HS-27A (cell line): ENCODE measurements at regions not wholly inside any gene's neighbourhood (a gene's known extent, or its start where the extent isn't known, plus 50 kb on each side); places are given as distances from the start of the nearest gene placed in this dataset.
"Not testable (repeated sequence)": the region's sequence is repeated elsewhere in the genome, so short reads cannot be mapped to it uniquely, and the experiment has no call there.

Experiments
- DNase-seq: peaks from one replicate; pipeline ENCODE4 v3.0.0-alpha.2; 2012; ENCODE audit warnings: low read depth, missing footprints

GRCh38 chr10:35993591-35994515 is 351.8 kb upstream of the FZD8 start:
- DNase-seq, result no peak

DNA sequence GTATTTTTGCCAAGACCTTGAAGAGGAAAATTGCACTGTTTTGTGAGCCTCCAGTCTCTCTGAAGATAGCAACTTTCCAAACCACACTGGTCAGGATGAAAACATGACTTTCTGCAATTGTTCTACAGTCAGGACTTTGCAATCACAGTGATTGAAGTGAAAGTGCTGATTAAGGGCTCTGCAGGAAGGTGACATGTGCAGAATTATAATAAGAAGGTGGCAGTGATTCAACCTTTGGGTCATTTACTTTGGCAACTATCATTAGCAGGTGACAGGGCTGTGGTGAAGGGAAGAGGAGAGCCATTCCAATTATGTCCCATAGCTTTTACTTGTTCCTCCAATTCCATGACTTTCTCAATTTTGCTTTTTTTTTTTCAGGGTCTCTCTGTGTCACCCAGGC is 350.0 kb upstream of the FZD8 start:
- DNase-seq, result no peak

GRCh38 chr10:35986756-35987502 is 344.8 kb upstream of the FZD8 start:
- no peak for DNase-seq

GRCh38 chr10:35979116-35979515 is 337.0 kb upstream of the FZD8 start:
- no peak for DNase-seq

DNA sequence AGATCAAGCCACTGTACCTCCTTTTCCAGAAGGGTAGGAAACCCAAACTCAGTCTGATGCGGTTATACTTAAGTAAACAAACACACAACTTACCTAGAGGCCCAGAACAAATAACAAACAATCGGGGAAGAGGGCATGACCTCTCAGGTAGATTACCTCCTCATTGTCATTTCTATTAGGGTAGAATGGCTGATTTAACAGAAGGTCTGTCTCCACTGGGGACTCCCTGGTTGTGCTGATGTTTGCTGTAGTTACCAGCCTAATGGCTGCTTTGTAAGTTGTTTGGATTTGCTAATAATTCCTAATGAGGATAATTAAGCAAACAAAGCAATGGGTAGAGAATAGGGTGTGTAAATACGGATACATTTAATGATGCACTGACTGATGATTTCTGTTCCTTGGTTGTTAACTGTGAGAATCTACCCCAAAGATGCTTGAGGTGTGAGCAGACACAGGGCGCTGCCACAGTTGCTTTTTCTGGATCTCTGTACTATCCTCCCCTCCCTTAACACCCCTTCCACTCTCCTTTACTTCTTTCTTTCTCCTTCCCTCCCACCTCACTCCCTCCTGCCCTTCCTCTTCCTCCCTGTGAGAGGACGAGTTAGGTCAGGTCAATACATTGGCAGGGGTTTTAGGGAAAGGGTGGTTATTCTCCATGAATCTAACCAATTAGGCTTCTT is 332.0 kb upstream of the FZD8 start:
- not testable (repeated sequence) for DNase-seq

- no peak for DNase-seq
These were observed 330.2 kb upstream of the FZD8 start for GRCh38 chr10:35972275-35972674.

DNA sequence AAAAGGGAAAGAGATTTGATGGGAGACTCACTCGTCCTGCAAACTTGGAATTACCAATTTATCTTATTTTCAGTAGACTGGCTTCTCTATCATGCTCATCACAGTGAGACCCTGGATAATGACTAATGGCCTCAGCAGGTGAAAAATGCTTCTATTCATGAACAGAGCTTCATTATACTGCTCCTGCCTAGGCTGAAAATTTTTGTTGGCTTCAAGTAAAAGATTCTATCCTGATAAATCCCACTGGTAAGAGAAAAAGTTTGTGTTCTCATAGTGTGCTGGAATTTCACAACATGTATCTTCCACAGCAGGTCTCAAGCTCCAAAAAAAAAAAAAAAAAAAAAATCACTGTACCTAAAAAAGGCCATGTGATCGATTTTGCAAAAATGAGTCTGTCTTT is 329.3 kb upstream of the FZD8 start:
- DNase-seq, result peak; percentile 5

DNA sequence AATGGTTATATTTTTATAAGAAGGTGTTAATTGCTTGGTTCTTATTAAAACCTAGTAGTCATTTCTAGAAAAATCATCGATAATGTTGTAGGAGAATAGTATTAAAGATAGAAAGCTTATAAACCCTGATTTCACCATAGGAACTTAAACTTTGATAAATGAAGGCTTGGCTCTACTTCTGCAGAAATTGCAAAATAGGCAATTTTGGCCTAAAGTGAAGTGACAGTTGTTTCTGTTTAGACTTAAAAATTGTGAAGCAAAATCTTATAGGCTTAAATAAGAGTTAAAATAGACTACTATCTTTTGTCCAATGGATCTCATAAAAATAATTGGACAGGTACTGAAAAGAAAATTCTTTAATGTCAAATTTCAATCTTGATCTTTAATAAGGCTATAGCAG is 321.6 kb upstream of the FZD8 start:
- DNase-seq, result no peak

GRCh38 chr10:35961501-35961900 is 319.4 kb upstream of the FZD8 start:
- no peak for DNase-seq

DNA sequence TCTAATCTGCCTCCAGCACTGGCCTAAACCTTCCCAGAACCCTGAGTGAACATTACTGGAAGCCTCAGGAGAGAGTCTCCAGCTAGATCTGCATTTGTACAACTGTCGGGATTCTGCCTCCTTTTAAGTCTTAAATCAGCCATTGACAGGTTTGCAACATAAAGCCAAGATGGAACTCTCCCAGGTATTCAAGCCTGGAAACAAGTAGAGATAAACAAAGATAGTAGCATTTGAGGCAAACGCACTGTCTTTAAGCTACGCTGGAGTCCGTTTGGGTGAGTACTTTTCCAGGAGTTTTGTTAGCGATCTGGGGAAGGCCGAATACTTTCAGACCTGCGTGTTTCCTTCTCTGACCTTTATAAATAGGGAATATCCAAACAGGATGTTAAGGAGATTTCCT is 317.2 kb upstream of the FZD8 start:
- no peak for DNase-seq

GRCh38 chr10:35958609-35959008 is 316.5 kb upstream of the FZD8 start:
- not testable (repeated sequence) for DNase-seq

- no peak for DNase-seq
These were observed 308.6 kb upstream of the FZD8 start for GRCh38 chr10:35950701-35951100.

DNA sequence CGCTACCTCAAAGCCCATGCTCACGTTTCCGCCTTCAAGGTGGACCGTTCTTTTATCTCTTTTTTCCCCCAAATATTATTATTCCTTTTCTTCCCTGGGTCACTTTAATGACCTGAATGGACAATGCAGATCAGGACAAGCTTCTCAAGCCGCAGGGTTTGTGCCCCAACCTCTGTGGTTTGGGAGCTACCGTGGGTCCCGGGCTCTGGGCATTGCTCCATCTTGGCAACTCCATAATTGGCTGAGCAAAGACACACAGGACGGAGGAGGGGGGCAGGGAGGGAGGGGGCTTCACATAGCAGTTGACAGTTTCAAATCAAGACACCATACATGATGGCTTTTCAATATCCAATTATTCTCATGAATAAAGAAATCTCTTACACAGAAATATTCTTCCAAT is 308.1 kb upstream of the FZD8 start:
- no peak for DNase-seq

- DNase-seq, result no peak
These were observed 307.7 kb upstream of the FZD8 start for GRCh38 chr10:35949811-35950211.

DNA sequence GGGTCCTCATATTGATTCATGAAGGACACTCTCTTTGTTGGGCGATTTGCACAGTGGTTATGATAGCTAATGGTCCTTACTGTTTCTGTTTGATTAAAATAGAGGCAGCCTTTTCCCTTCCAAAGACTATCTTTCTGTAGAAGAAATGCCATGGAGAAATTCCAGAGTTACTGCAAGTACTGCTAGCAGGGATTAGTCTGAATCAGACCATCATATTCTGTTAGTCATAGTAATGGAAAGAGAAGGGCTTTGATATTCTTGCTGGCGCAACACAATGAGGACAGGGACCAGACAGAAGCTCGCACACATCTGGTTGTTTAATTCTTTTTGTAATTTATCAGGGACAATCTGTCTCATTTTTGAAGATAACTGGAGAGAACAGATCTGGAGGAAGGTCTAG is 304.5 kb upstream of the FZD8 start:
- no peak for DNase-seq

DNA sequence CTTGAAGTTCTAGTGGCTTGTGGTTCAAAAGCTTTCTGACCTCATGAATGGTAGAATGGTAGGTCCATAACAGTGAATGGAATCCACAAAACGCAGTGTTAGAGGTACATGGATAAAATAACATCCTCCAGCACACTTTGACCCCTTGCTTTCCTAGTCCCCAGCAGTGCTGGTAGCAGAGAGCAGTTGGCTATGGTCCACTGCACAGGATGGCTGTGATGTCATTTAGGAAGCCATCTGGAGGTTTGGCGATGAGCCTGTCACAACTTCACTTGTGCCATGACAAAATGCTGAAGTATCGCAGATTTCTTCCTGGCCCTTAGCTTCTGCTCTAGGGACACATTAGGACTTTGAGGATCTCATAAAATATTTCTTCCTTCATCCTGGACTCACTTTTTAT is 300.0 kb upstream of the FZD8 start:
- no peak for DNase-seq

- no peak for DNase-seq
These were observed 298.3 kb upstream of the FZD8 start for GRCh38 chr10:35940141-35941041.

- no peak for DNase-seq
These were observed 296.1 kb upstream of the FZD8 start for GRCh38 chr10:35938160-35938559.

DNA sequence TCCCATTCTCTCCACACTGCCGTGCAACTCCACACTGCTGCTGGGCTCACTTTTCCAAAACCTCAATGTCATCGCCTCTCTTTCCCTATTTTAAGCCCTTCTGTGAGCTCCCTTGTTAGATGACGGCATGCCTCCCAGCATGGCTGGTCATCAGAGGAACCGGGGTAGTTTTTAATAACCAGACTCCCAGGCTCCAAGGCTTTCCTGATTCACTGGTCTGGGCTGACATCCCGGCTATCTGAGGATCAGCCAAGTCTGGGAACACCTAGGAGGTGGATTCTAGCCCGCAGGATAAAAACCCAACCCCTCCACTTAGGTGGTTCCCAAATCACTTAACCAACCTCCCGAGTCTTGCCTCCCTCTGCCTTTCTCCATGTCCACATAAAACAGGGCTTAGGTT is 295.4 kb upstream of the FZD8 start:
- DNase-seq, result no peak

DNA sequence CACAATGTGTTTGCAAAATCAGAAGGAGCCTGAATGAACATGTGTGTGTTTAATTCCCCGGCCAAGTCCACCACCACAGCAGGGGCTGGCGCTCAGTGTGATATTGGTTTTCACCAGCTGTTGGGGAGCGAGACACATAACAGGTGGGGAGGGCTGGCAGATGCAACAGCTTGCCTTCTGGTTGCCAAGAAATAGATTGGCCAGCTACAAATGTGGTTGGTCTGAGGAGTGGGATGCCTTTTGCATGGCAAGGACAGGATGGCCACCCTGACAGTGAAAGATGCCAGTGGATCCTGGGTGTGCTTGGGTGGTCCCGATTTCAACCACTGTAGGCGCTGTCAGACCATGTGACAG is 292.5 kb upstream of the FZD8 start:
- DNase-seq, result no peak

DNA sequence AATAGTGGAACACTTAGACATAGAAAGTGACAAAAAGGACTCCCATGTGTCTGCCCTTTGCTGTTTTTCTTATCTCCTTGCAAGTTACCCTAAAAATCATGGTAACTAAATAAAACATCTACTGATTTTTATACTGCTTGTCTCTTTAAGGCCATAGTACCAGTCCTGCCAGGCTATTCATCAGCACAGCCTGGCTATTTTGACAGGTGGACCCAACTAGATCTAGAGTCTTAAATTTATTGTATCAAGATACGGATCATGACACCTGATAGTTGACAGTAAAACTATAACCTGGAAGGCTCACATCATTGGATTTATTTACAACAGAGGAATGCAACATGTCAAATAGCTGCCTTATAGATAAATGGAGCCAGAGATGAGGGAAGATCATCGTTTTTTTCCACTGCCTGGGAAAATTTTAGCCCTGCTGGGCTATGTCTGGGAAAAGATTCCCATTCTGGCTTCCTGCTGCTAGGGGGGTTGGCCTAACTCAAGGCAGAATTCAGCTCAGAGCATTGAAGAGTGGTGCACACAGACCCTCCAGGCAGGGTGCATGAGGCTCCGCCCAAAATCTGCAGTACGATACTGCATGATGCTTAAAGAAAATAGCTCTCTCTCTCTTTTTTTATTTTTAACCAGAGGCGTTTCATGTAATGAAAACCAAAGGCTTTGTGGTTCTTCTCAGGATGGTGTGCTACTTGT is 292.0 kb upstream of the FZD8 start:
- DNase-seq, result no peak
